ENCODE measurements at regions not wholly inside any gene's neighbourhood (a gene's known extent, or its start where the extent isn't known, plus 50 kb on each side); places are given as distances from the start of the nearest gene placed in this dataset.
"Not testable (repeated sequence)": the region's sequence is repeated elsewhere in the genome, so short reads cannot be mapped to it uniquely, and the experiment has no call there.

GRCh38 chr10:33704214-33704830 is 369.9 kb upstream of the NRP1 start:
- H3K27me3 ChIP-seq (ENCODE audit: control insufficient read depth in 3 of 3, insufficient read depth in 3 of 3, low read length in 3 of 3) = no peaks in the 10 kb centered on the region
- no peaks in the 10 kb centered on the region for H3K36me3 ChIP-seq (ENCODE audit: control insufficient read depth in 3 of 3, insufficient read depth in 2 of 3, low read depth in 1 of 3, low read length in 3 of 3)
- 70 to 80% (median 71%) methylated on average over 4 of the region's 4 CpGs for WGBS, 3 donors
- DNase-seq (no peak), FAIRE-seq (no peak)
- no peaks in the 10 kb centered on the region for H3K4me1 ChIP-seq (ENCODE audit: control insufficient read depth in 3 of 3, insufficient read depth in 2 of 3, low read depth in 1 of 3, low read length in 2 of 3)
- H3K4me3 ChIP-seq (ENCODE audit: low read depth in 1 of 3, low read length in 3 of 3) = no peak overlapping the region
- peaks cover 0 to 2% of the 10 kb centered on the region in 2 donors for H3K9me3 ChIP-seq (ENCODE audit: control insufficient read depth in 2 of 2, insufficient read depth in 1 of 2, low read depth in 1 of 2, low read length in 1 of 2)
- no peak overlapping the region for H3K27ac ChIP-seq (ENCODE audit: low read depth in 1 of 3, low read length in 2 of 3)

- H3K27me3 ChIP-seq (ENCODE audit: control insufficient read depth in 3 of 3, insufficient read depth in 3 of 3, low read length in 3 of 3) = no peaks in the 10 kb centered on the region
- H3K4me1 ChIP-seq (ENCODE audit: control insufficient read depth in 3 of 3, insufficient read depth in 2 of 3, low read depth in 1 of 3, low read length in 2 of 3) = no peaks in the 10 kb centered on the region
- DNase-seq (no peak), FAIRE-seq (no peak)
- H3K4me3 ChIP-seq (ENCODE audit: low read depth in 1 of 3, low read length in 3 of 3) = no peak overlapping the region
- WGBS, 3 donors = 75 to 86% (median 84%) methylated on average over 7 of the region's 7 CpGs
- H3K9me3 ChIP-seq (ENCODE audit: control insufficient read depth in 2 of 2, insufficient read depth in 1 of 2, low read depth in 1 of 2, low read length in 1 of 2) = peaks cover 0 to 2% of the 10 kb centered on the region in 2 donors
- H3K27ac ChIP-seq (ENCODE audit: low read depth in 1 of 3, low read length in 2 of 3) = no peak overlapping the region
- H3K36me3 ChIP-seq (ENCODE audit: control insufficient read depth in 3 of 3, insufficient read depth in 2 of 3, low read depth in 1 of 3, low read length in 3 of 3) = no peaks in the 10 kb centered on the region
Observed at GRCh38 chr10:33703501-33704213, 369.2 kb upstream of the NRP1 start.

- no peak for DNase-seq
- H3K4me1 ChIP-seq (ENCODE audit: control insufficient read depth in 3 of 3, insufficient read depth in 2 of 3, low read depth in 1 of 3, low read length in 2 of 3) = no peaks in the 10 kb centered on the region
- no peak for FAIRE-seq
- peaks cover 0 to 2% of the 10 kb centered on the region in 2 donors for H3K9me3 ChIP-seq (ENCODE audit: control insufficient read depth in 2 of 2, insufficient read depth in 1 of 2, low read depth in 1 of 2, low read length in 1 of 2)
- no peak overlapping the region for H3K27ac ChIP-seq (ENCODE audit: low read depth in 1 of 3, low read length in 2 of 3)
- H3K27me3 ChIP-seq (ENCODE audit: control insufficient read depth in 3 of 3, insufficient read depth in 3 of 3, low read length in 3 of 3) = no peaks in the 10 kb centered on the region
- no peaks in the 10 kb centered on the region for H3K36me3 ChIP-seq (ENCODE audit: control insufficient read depth in 3 of 3, insufficient read depth in 2 of 3, low read depth in 1 of 3, low read length in 3 of 3)
- H3K4me3 ChIP-seq (ENCODE audit: low read depth in 1 of 3, low read length in 3 of 3) = no peak overlapping the region
Observed at GRCh38 chr10:33698033-33698432, 363.6 kb upstream of the NRP1 start.

GRCh38 chr10:33697016-33697415 is 362.5 kb upstream of the NRP1 start:
- 92 to 95% (median 93%) methylated on average over 5 of the region's 5 CpGs for WGBS, 3 donors

GRCh38 chr10:33695536-33695935 is 361.1 kb upstream of the NRP1 start:
- Histone ChIP-seq H3K27me3 (ENCODE audit: control insufficient read depth in 3 of 3, insufficient read depth in 3 of 3, low read length in 3 of 3) (no peaks in the 10 kb centered on the region), H3K4me3 (ENCODE audit: low read depth in 1 of 3, low read length in 3 of 3) (no peak overlapping the region), H3K36me3 (ENCODE audit: control insufficient read depth in 3 of 3, insufficient read depth in 2 of 3, low read depth in 1 of 3, low read length in 3 of 3) (no peaks in the 10 kb centered on the region), H3K27ac (ENCODE audit: low read depth in 1 of 3, low read length in 2 of 3) (no peak overlapping the region), H3K9me3 (ENCODE audit: control insufficient read depth in 2 of 2, insufficient read depth in 1 of 2, low read depth in 1 of 2, low read length in 1 of 2) (peaks cover 0 to 2% of the 10 kb centered on the region in 2 donors), H3K4me1 (ENCODE audit: control insufficient read depth in 3 of 3, insufficient read depth in 2 of 3, low read depth in 1 of 3, low read length in 2 of 3) (no peaks in the 10 kb centered on the region)
- FAIRE-seq = no peak
- no peak for DNase-seq
- WGBS, 3 donors = 85 to 91% (median 86%) methylated on average over 5 of the region's 5 CpGs

More at GRCh38 chr10:33697016-33697415, 362.5 kb upstream of the NRP1 start:
- Histone ChIP-seq H3K4me3 (ENCODE audit: low read depth in 1 of 3, low read length in 3 of 3) (no peak overlapping the region), H3K36me3 (ENCODE audit: control insufficient read depth in 3 of 3, insufficient read depth in 2 of 3, low read depth in 1 of 3, low read length in 3 of 3) (no peaks in the 10 kb centered on the region), H3K27me3 (ENCODE audit: control insufficient read depth in 3 of 3, insufficient read depth in 3 of 3, low read length in 3 of 3) (no peaks in the 10 kb centered on the region), H3K27ac (ENCODE audit: low read depth in 1 of 3, low read length in 2 of 3) (no peak overlapping the region), H3K9me3 (ENCODE audit: control insufficient read depth in 2 of 2, insufficient read depth in 1 of 2, low read depth in 1 of 2, low read length in 1 of 2) (peaks cover 0 to 2% of the 10 kb centered on the region in 2 donors), H3K4me1 (ENCODE audit: control insufficient read depth in 3 of 3, insufficient read depth in 2 of 3, low read depth in 1 of 3, low read length in 2 of 3) (no peaks in the 10 kb centered on the region)
- DNase-seq (no peak), FAIRE-seq (no peak)

GRCh38 chr10:33690536-33690935 is 356.1 kb upstream of the NRP1 start:
- not testable (repeated sequence) for H3K4me1 ChIP-seq (ENCODE audit: control insufficient read depth in 3 of 3, insufficient read depth in 2 of 3, low read depth in 1 of 3, low read length in 2 of 3); H3K27me3 ChIP-seq (ENCODE audit: control insufficient read depth in 3 of 3, insufficient read depth in 3 of 3, low read length in 3 of 3); H3K9me3 ChIP-seq (ENCODE audit: control insufficient read depth in 2 of 2, insufficient read depth in 1 of 2, low read depth in 1 of 2, low read length in 1 of 2); FAIRE-seq; H3K4me3 ChIP-seq (ENCODE audit: low read depth in 1 of 3, low read length in 3 of 3); DNase-seq; H3K27ac ChIP-seq (ENCODE audit: low read depth in 1 of 3, low read length in 2 of 3); H3K36me3 ChIP-seq (ENCODE audit: control insufficient read depth in 3 of 3, insufficient read depth in 2 of 3, low read depth in 1 of 3, low read length in 3 of 3)
- 86 to 95% (median 89%) methylated on average over 2 of the region's 2 CpGs for WGBS, 3 donors

- no peaks in the 10 kb centered on the region for H3K36me3 ChIP-seq (ENCODE audit: control insufficient read depth in 3 of 3, insufficient read depth in 2 of 3, low read depth in 1 of 3, low read length in 3 of 3)
- H3K9me3 ChIP-seq (ENCODE audit: control insufficient read depth in 2 of 2, insufficient read depth in 1 of 2, low read depth in 1 of 2, low read length in 1 of 2) = no peaks in the 10 kb centered on the region
- no peak for FAIRE-seq
- H3K27ac ChIP-seq (ENCODE audit: low read depth in 1 of 3, low read length in 2 of 3) = no peak overlapping the region
- DNase-seq = no peak
- H3K4me1 ChIP-seq (ENCODE audit: control insufficient read depth in 3 of 3, insufficient read depth in 2 of 3, low read depth in 1 of 3, low read length in 2 of 3) = no peaks in the 10 kb centered on the region
- no peaks in the 10 kb centered on the region for H3K27me3 ChIP-seq (ENCODE audit: control insufficient read depth in 3 of 3, insufficient read depth in 3 of 3, low read length in 3 of 3)
- H3K4me3 ChIP-seq (ENCODE audit: low read depth in 1 of 3, low read length in 3 of 3) = no peak overlapping the region
- 64 to 86% (median 83%) methylated on average over 2 of the region's 2 CpGs for WGBS, 3 donors
Observed at GRCh38 chr10:33688506-33688905, 354.0 kb upstream of the NRP1 start.

- FAIRE-seq = no peak
- WGBS, 3 donors = 75 to 84% (median 79%) methylated on average over 2 of the region's 2 CpGs
- Histone ChIP-seq H3K9me3 (ENCODE audit: control insufficient read depth in 2 of 2, insufficient read depth in 1 of 2, low read depth in 1 of 2, low read length in 1 of 2) (no peaks in the 10 kb centered on the region), H3K27ac (ENCODE audit: low read depth in 1 of 3, low read length in 2 of 3) (no peak overlapping the region), H3K4me1 (ENCODE audit: control insufficient read depth in 3 of 3, insufficient read depth in 2 of 3, low read depth in 1 of 3, low read length in 2 of 3) (no peaks in the 10 kb centered on the region), H3K4me3 (ENCODE audit: low read depth in 1 of 3, low read length in 3 of 3) (no peak overlapping the region), H3K27me3 (ENCODE audit: control insufficient read depth in 3 of 3, insufficient read depth in 3 of 3, low read length in 3 of 3) (no peaks in the 10 kb centered on the region), H3K36me3 (ENCODE audit: control insufficient read depth in 3 of 3, insufficient read depth in 2 of 3, low read depth in 1 of 3, low read length in 3 of 3) (no peaks in the 10 kb centered on the region)
- DNase-seq = no peak
Observed at GRCh38 chr10:33684211-33684611, 349.7 kb upstream of the NRP1 start.

GRCh38 chr10:33681595-33681994 is 347.1 kb upstream of the NRP1 start:
- WGBS, 3 donors = 51 to 80% (median 53%) methylated on average over 1 of the region's 1 CpG
- Histone ChIP-seq H3K4me3 (ENCODE audit: low read depth in 1 of 3, low read length in 3 of 3) (no peak overlapping the region), H3K36me3 (ENCODE audit: control insufficient read depth in 3 of 3, insufficient read depth in 2 of 3, low read depth in 1 of 3, low read length in 3 of 3) (no peaks in the 10 kb centered on the region), H3K4me1 (ENCODE audit: control insufficient read depth in 3 of 3, insufficient read depth in 2 of 3, low read depth in 1 of 3, low read length in 2 of 3) (no peaks in the 10 kb centered on the region), H3K9me3 (ENCODE audit: control insufficient read depth in 2 of 2, insufficient read depth in 1 of 2, low read depth in 1 of 2, low read length in 1 of 2) (no peaks in the 10 kb centered on the region), H3K27me3 (ENCODE audit: control insufficient read depth in 3 of 3, insufficient read depth in 3 of 3, low read length in 3 of 3) (no peaks in the 10 kb centered on the region), H3K27ac (ENCODE audit: low read depth in 1 of 3, low read length in 2 of 3) (no peak overlapping the region)
- FAIRE-seq = no peak
- no peak for DNase-seq

Data from small intestine (tissue), 7 donors.